PC-3 (cell line): ENCODE measurements at regions not wholly inside any gene's neighbourhood (a gene's known extent, or its start where the extent isn't known, plus 50 kb on each side); places are given as distances from the start of the nearest gene placed in this dataset.

Experiments used
- ATAC-seq: fragments of 200-7000 bp; cut with Tn5 transposase; 2 replicates; pipeline ENCODE4 v1.9.1; 2020; ENCODE audit warnings: mild to moderate bottlenecking, moderate library complexity
- BruUV-seq: library from RNA; stranded (reverse); fragments of 400-500 nt; replicated peaks from 2 replicates; lab custom pipeline; 2021; lab: Mats Ljungman, UMichigan
- CTCF ChIA-PET: fragments of 300-600 bp; sonication (Branson Sonifier 250); formaldehyde crosslinking; loops from one replicate; lab custom pipeline; 2022; ENCODE audit warnings: antibody characterized with exemption; lab: Charles Lee
- POLR2A ChIA-PET: fragments of 300-600 bp; sonication (Branson Sonifier 250); formaldehyde crosslinking; loops from one replicate; lab custom pipeline; 2022; ENCODE audit warnings: antibody characterized with exemption; ENCODE audit not compliant: unreplicated experiment; lab: Charles Lee
- DNase-seq: peaks from one replicate; pipeline ENCODE4 v3.0.0-alpha.2; 2015
- H2AFZ ChIP-seq: fragments of 300-600 bp; sonication (generic); 2 replicates; pipeline ENCODE4 v1.6.0; 2016; ENCODE audit warnings: antibody characterized with exemption, low read length
- H3F3A ChIP-seq: fragments of 300-600 bp; sonication (generic); one replicate; pipeline ENCODE4 v1.6.0; 2017; ENCODE audit warnings: antibody characterized with exemption, low read length, control low read depth, mild to moderate bottlenecking; ENCODE audit not compliant: unreplicated experiment
- H3K27ac ChIP-seq: fragments of 300-600 bp; sonication (generic); 2 replicates; pipeline ENCODE4 v1.5.1; 2016; ENCODE audit warnings: mild to moderate bottlenecking, low read length
- H3K27me3 ChIP-seq: fragments of 300-600 bp; sonication (generic); 2 replicates; pipeline ENCODE4 v1.6.1; 2016; ENCODE audit warnings: low read length, mixed read lengths
- H3K36me3 ChIP-seq: fragments of 300-600 bp; sonication (generic); 2 replicates; pipeline ENCODE4 v1.6.1; 2016; ENCODE audit warnings: low read depth, mixed run types, low read length, mixed read lengths
- H3K4me1 ChIP-seq: fragments of 300-600 bp; sonication (generic); 2 replicates; pipeline ENCODE4 v1.5.1; 2016; ENCODE audit warnings: low read length; ENCODE audit not compliant: insufficient read depth
- H3K4me2 ChIP-seq: fragments of 300-600 bp; sonication (generic); 2 replicates; pipeline ENCODE4 v1.6.0; 2016; ENCODE audit warnings: low read length
- H3K4me3 ChIP-seq: fragments of 300-600 bp; sonication (generic); 2 replicates; pipeline ENCODE4 v1.5.1; 2016; ENCODE audit warnings: mild to moderate bottlenecking, low read length, mixed read lengths
- H3K79me2 ChIP-seq: fragments of 300-600 bp; sonication (generic); 2 replicates; pipeline ENCODE4 v1.6.1; 2017; ENCODE audit warnings: low read length, mixed read lengths
- H3K9ac ChIP-seq: fragments of 300-600 bp; sonication (generic); 2 replicates; pipeline ENCODE4 v1.6.0; 2016; ENCODE audit warnings: mild to moderate bottlenecking, low read length
- H3K9me2 ChIP-seq: fragments of 300-600 bp; sonication (generic); replicated peaks from 2 replicates; pipeline ENCODE4 v1.6.1; 2016; ENCODE audit warnings: mixed run types, low read length, mixed read lengths
- H3K9me3 ChIP-seq: fragments of 300-600 bp; sonication (generic); 2 replicates; pipeline ENCODE4 v1.6.1; 2016; ENCODE audit warnings: low read length, mixed read lengths
- H4K20me1 ChIP-seq: fragments of 300-600 bp; sonication (generic); 2 replicates; pipeline ENCODE4 v1.6.1; 2016; ENCODE audit warnings: low read length, mixed read lengths
- EZH2 ChIP-seq: fragments of 300-600 bp; sonication (generic); IDR thresholded peaks from one replicate; pipeline ENCODE4 v1.6.1; 2017; ENCODE audit warnings: antibody characterized with exemption, mild to moderate bottlenecking, low read length; ENCODE audit not compliant: unreplicated experiment
- EZH2phosphoT487 ChIP-seq: fragments of 300-600 bp; sonication (generic); IDR thresholded peaks from 2 replicates; pipeline ENCODE4 v1.6.1; 2018; ENCODE audit warnings: mild to moderate bottlenecking, antibody characterized with exemption, low read length, borderline replicate concordance
- intact Hi-C: fragments of 100-400 bp; cut with micrococcal nuclease; formaldehyde crosslinking; loops from 2 replicates; pipeline ENCODE4 v1.9.0; 2023
- TF ChIP-seq, protein P1 (sequence below): fragments of 300-600 bp; sonication (generic); conservative IDR thresholded peaks from 2 replicates; pipeline ENCODE4 v1.5.1; 2017; ENCODE audit warnings: antibody characterized with exemption, low read depth, mild to moderate bottlenecking, low read length

GRCh38 chr5:82858151-82859025, 218.8 kb downstream of the TMEM167A start:
- Histone ChIP-seq H2AFZ (no peak overlapping the region), H4K20me1 (no peaks in the 10 kb centered on the region), H3F3A (no peaks in the 10 kb centered on the region), H3K9me2 (no peaks in the 10 kb centered on the region), H3K4me3 (no peak overlapping the region), H3K9me3 (no peaks in the 10 kb centered on the region), H3K4me1 (no peaks in the 10 kb centered on the region), H3K9ac (no peak overlapping the region), H3K36me3 (no peaks in the 10 kb centered on the region), H3K4me2 (no peak overlapping the region), H3K27ac (no peak overlapping the region), H3K27me3 (no peaks in the 10 kb centered on the region), H3K79me2 (no peaks in the 10 kb centered on the region)
- intact Hi-C loops = no loop called here
- ChIA-PET CTCF (no interaction called here), POLR2A (no interaction called here)
- no TSS peak for BruUV-seq
- TF ChIP-seq, protein P1, sequence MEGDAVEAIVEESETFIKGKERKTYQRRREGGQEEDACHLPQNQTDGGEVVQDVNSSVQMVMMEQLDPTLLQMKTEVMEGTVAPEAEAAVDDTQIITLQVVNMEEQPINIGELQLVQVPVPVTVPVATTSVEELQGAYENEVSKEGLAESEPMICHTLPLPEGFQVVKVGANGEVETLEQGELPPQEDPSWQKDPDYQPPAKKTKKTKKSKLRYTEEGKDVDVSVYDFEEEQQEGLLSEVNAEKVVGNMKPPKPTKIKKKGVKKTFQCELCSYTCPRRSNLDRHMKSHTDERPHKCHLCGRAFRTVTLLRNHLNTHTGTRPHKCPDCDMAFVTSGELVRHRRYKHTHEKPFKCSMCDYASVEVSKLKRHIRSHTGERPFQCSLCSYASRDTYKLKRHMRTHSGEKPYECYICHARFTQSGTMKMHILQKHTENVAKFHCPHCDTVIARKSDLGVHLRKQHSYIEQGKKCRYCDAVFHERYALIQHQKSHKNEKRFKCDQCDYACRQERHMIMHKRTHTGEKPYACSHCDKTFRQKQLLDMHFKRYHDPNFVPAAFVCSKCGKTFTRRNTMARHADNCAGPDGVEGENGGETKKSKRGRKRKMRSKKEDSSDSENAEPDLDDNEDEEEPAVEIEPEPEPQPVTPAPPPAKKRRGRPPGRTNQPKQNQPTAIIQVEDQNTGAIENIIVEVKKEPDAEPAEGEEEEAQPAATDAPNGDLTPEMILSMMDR = no peak
- no peak for ATAC-seq
- DNase-seq = no peak

GRCh38 chr5:82855893-82856550, 221.2 kb downstream of the TMEM167A start:
- BruUV-seq = no TSS peak
- intact Hi-C loops = no loop called here
- no peak for DNase-seq
- no peaks in the 10 kb centered on the region for H3F3A ChIP-seq
- POLR2A ChIA-PET = no interaction called here
- H2AFZ ChIP-seq = no peak overlapping the region
- H3K79me2 ChIP-seq = no peaks in the 10 kb centered on the region
- CTCF ChIA-PET = no interaction called here
- no peaks in the 10 kb centered on the region for H3K4me1 ChIP-seq
- no peak for TF ChIP-seq EZH2
- TF ChIP-seq, protein P1 = no peak
- TF ChIP-seq EZH2phosphoT487 = no peak
- H3K36me3 ChIP-seq = no peaks in the 10 kb centered on the region
- no peak overlapping the region for H3K4me3 ChIP-seq
- no peaks in the 10 kb centered on the region for H3K9me3 ChIP-seq
- no peaks in the 10 kb centered on the region for H4K20me1 ChIP-seq
- no peaks in the 10 kb centered on the region for H3K9me2 ChIP-seq
- H3K27me3 ChIP-seq = no peaks in the 10 kb centered on the region
- ATAC-seq = no peak
- no peak overlapping the region for H3K4me2 ChIP-seq
- H3K9ac ChIP-seq = no peak overlapping the region
- H3K27ac ChIP-seq = no peak overlapping the region

- Histone ChIP-seq H3K9me3 (no peaks in the 10 kb centered on the region), H3K9ac (no peak overlapping the region), H3K9me2 (no peaks in the 10 kb centered on the region), H2AFZ (no peak overlapping the region), H3K4me2 (no peak overlapping the region), H3K27ac (no peak overlapping the region), H3K4me3 (no peak overlapping the region), H3K79me2 (no peaks in the 10 kb centered on the region), H4K20me1 (no peaks in the 10 kb centered on the region), H3K27me3 (no peaks in the 10 kb centered on the region), H3K4me1 (no peaks in the 10 kb centered on the region), H3K36me3 (no peaks in the 10 kb centered on the region), H3F3A (no peaks in the 10 kb centered on the region)
- intact Hi-C loops = no loop called here
- CTCF ChIA-PET = no interaction called here
- ATAC-seq = no peak
- no TSS peak for BruUV-seq
- TF ChIP-seq, protein P1 = no peak
- no peak for TF ChIP-seq EZH2phosphoT487
- no peak for TF ChIP-seq EZH2
- POLR2A ChIA-PET = no interaction called here
- no peak for DNase-seq
Measured at GRCh38 chr5:82854956-82855355, 222.2 kb downstream of the TMEM167A start.
